Neural cell (in vitro differentiated cells): ENCODE measurements at regions not wholly inside any gene's neighbourhood (a gene's known extent, or its start where the extent isn't known, plus 50 kb on each side); places are given as distances from the start of the nearest gene placed in this dataset.

Source experiments
- CTCF ChIP-seq: fragments of 450-650 bp; IDR thresholded peaks from 2 replicates; pipeline ENCODE4 v1.5.1; 2014; ENCODE audit warnings: antibody characterized with exemption, mild to moderate bottlenecking, moderate library complexity; ENCODE audit not compliant: poor library complexity, severe bottlenecking
- EZH2 ChIP-seq: fragments of 200-600, 300-800 bp; shearing (Covaris generic), sonication (generic); IDR thresholded peaks from 2 replicates; pipeline ENCODE4 v1.6.1; 2014; ENCODE audit warnings: antibody characterized with exemption, low read length, borderline replicate concordance, mild to moderate bottlenecking; ENCODE audit not compliant: insufficient read depth, poor library complexity, severe bottlenecking
- POLR2AphosphoS5 ChIP-seq: IDR thresholded peaks from 2 replicates; pipeline ENCODE4 v1.6.1; 2012
- RAD21 ChIP-seq: fragments of 450-650 bp; conservative IDR thresholded peaks from 2 replicates; pipeline ENCODE4 v1.6.1; 2014; ENCODE audit warnings: antibody characterized with exemption, mild to moderate bottlenecking, moderate library complexity
- SMC3 ChIP-seq: fragments of 450-650 bp; conservative IDR thresholded peaks from 2 replicates; pipeline ENCODE4 v1.6.1; 2014; ENCODE audit warnings: antibody characterized with exemption, mild to moderate bottlenecking, moderate library complexity; ENCODE audit not compliant: poor library complexity
- TAF1 ChIP-seq: IDR thresholded peaks from 2 replicates; pipeline ENCODE4 v1.6.1; 2012; ENCODE audit warnings: low read depth

- TF ChIP-seq EZH2 (no peak), CTCF (no peak), RAD21 (no peak), SMC3 (no peak), TAF1 (no peak), POLR2AphosphoS5 (no peak)
Observed at GRCh38 chr7:125847692-125848091, 918.1 kb upstream of the POT1 start.
